ENCODE measurements at regions not wholly inside any gene's neighbourhood (a gene's known extent, or its start where the extent isn't known, plus 50 kb on each side); places are given as distances from the start of the nearest gene placed in this dataset.
A peak's percentile ranks its signal among the peaks of the same experiment; 100 is the strongest.

GRCh38 chr7:17699696-17700095 is 240.6 kb downstream of the SNX13 start:
- H3K4me1 Mint-ChIP-seq, result no peaks in the 10 kb centered on the region
- peaks cover 14% of the 10 kb centered on the region for H3K9me3 Mint-ChIP-seq
- peaks cover 6% of the 10 kb centered on the region for H3K36me3 Mint-ChIP-seq
- H3K27ac Mint-ChIP-seq, result no peak overlapping the region
- peaks cover 3% of the 10 kb centered on the region for H3K27me3 Mint-ChIP-seq
- no peak overlapping the region for H3K4me3 Mint-ChIP-seq

GRCh38 chr7:17700138-17700537 is 240.2 kb downstream of the SNX13 start:
- H3K27me3 Mint-ChIP-seq, result peaks cover 3% of the 10 kb centered on the region
- H3K9me3 Mint-ChIP-seq, result peaks cover 14% of the 10 kb centered on the region
- no peak overlapping the region for H3K4me3 Mint-ChIP-seq
- H3K4me1 Mint-ChIP-seq, result no peaks in the 10 kb centered on the region
- H3K36me3 Mint-ChIP-seq, result peaks cover 6% of the 10 kb centered on the region
- no peak overlapping the region for H3K27ac Mint-ChIP-seq

DNA sequence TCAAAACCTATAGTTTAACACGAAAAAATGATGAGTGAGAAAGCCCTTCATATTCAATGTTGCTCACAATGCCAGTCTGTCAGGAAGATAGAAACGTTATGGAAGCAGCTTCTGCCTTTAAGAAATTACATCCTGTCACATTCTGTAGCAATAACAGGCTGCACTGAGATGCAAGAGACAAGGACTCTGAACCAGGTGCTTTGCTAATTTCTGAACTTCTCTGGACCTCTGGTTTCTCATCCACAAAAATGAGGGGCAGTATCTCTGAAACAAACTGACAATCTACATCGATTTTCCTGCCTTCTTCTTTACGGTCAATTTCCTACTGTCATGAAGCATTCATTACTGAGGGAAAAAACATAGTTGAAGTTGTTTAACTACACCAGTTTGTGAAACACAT is 234.0 kb downstream of the SNX13 start:
- no peak overlapping the region for H3K4me3 Mint-ChIP-seq
- no peaks in the 10 kb centered on the region for H3K36me3 Mint-ChIP-seq

GRCh38 chr7:17706734-17707133 is 233.6 kb downstream of the SNX13 start:
- Mint-ChIP-seq H3K4me3 (no peak overlapping the region), H3K4me1 (no peaks in the 10 kb centered on the region), H3K36me3 (no peaks in the 10 kb centered on the region), H3K9me3 (no peaks in the 10 kb centered on the region), H3K27ac (no peak overlapping the region), H3K27me3 (no peaks in the 10 kb centered on the region)

More for the DNA sequence above, 234.0 kb downstream of the SNX13 start:
- Mint-ChIP-seq H3K9me3 (no peaks in the 10 kb centered on the region), H3K27ac (no peak overlapping the region), H3K4me1 (no peaks in the 10 kb centered on the region), H3K27me3 (no peaks in the 10 kb centered on the region)

GRCh38 chr7:17709127-17709526 is 231.2 kb downstream of the SNX13 start:
- Mint-ChIP-seq H3K27ac (no peak overlapping the region), H3K4me1 (no peaks in the 10 kb centered on the region), H3K36me3 (no peaks in the 10 kb centered on the region), H3K4me3 (no peak overlapping the region), H3K9me3 (no peaks in the 10 kb centered on the region), H3K27me3 (no peaks in the 10 kb centered on the region)

DNA sequence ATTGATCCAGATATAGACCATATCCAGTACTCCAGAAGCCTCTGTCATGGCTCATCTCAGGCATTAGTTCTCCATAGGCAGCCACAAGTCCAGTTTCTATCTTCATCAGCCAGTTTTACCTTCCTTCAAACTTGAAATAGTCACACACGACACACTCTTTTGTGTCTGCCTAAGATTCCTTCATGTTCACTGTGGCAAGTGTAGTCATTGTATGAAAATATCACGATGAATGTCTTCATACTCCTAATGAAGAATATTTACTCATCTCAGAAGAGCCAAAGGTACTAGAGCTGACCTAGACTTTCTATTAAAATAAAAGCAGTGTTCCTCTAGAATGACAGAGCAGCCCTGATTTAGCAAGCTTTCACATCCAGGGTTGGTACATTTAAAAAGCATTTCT is 230.7 kb downstream of the SNX13 start:
- Mint-ChIP-seq H3K4me1 (no peaks in the 10 kb centered on the region), H3K27ac (no peak overlapping the region), H3K27me3 (no peaks in the 10 kb centered on the region), H3K4me3 (no peak overlapping the region), H3K9me3 (no peaks in the 10 kb centered on the region), H3K36me3 (no peaks in the 10 kb centered on the region)

GRCh38 chr7:17710312-17710711 is 230.0 kb downstream of the SNX13 start:
- H3K4me1 Mint-ChIP-seq, result no peaks in the 10 kb centered on the region
- H3K27ac Mint-ChIP-seq, result no peak overlapping the region
- H3K4me3 Mint-ChIP-seq, result no peak overlapping the region
- no peaks in the 10 kb centered on the region for H3K27me3 Mint-ChIP-seq
- H3K36me3 Mint-ChIP-seq, result no peaks in the 10 kb centered on the region
- H3K9me3 Mint-ChIP-seq, result no peaks in the 10 kb centered on the region

DNA sequence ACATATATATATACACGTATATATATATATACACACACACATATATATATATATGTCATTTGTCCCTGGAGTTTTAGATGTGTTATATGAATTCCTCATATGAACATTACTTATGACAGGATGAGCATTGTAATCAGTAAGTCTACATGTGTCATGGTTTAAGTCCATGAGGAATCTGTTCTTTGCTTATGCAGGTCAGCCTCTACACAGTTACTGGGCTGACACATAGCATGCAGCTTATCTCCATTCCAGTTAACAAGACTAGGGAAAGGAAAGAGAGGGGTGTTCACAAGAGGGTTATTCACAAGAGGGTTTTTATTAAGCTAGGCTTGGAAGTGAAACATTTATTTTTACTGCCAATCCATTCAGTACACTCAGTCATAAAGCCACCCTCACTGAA is 226.7 kb downstream of the SNX13 start:
- no peaks in the 10 kb centered on the region for H3K27me3 Mint-ChIP-seq
- no peak overlapping the region for H3K27ac Mint-ChIP-seq
- H3K4me1 Mint-ChIP-seq, result no peaks in the 10 kb centered on the region
- no peaks in the 10 kb centered on the region for H3K9me3 Mint-ChIP-seq
- H3K36me3 Mint-ChIP-seq, result no peaks in the 10 kb centered on the region
- H3K4me3 Mint-ChIP-seq, result no peak overlapping the region

DNA sequence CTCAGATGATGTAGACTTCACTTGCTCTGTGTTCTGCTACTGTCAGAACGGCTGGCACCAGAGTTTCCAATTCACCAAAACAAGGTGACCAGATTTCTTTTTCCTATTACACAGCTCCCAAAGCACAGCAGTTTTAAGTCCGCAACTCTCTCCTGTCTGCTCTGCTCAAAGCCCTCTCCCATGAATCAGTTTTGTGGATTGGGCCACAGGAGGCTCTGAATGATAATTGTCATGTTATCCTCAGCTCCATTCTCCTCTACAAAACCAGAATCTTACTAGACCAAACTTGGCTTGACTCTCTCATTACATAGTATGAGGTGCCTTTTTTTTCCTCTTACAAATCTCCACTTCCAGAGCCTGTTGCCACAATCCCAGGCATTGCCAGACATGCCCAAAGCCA is 223.5 kb downstream of the SNX13 start:
- H3K27me3 Mint-ChIP-seq, result no peaks in the 10 kb centered on the region

DNA sequence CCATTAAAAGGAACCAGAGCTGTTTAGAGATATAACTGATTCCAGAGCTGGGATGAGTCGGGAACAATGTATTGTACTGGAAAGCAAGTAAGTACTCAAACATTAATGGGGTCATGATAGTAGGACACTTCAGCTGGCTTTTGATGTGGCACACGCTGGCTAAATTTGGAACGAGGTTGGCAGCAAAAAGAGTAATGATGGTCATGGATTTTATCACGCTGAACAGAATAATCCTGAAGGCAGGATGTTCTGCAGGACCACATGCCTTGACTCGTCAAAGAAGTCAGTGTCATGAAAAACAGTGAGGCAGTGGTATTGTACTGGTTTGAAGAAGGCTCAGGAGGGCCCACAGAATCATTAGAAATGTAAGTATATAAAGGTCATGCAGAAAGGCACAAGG is 220.3 kb downstream of the SNX13 start:
- Mint-ChIP-seq H3K4me3 (no peak overlapping the region), H3K4me1 (no peaks in the 10 kb centered on the region), H3K27ac (peak overlapping the region; percentile 18), H3K27me3 (no peaks in the 10 kb centered on the region), H3K9me3 (no peaks in the 10 kb centered on the region), H3K36me3 (no peaks in the 10 kb centered on the region)

More for the DNA sequence above, 223.5 kb downstream of the SNX13 start:
- Mint-ChIP-seq H3K27ac (no peak overlapping the region), H3K9me3 (no peaks in the 10 kb centered on the region), H3K4me3 (no peak overlapping the region), H3K4me1 (no peaks in the 10 kb centered on the region), H3K36me3 (no peaks in the 10 kb centered on the region)

DNA sequence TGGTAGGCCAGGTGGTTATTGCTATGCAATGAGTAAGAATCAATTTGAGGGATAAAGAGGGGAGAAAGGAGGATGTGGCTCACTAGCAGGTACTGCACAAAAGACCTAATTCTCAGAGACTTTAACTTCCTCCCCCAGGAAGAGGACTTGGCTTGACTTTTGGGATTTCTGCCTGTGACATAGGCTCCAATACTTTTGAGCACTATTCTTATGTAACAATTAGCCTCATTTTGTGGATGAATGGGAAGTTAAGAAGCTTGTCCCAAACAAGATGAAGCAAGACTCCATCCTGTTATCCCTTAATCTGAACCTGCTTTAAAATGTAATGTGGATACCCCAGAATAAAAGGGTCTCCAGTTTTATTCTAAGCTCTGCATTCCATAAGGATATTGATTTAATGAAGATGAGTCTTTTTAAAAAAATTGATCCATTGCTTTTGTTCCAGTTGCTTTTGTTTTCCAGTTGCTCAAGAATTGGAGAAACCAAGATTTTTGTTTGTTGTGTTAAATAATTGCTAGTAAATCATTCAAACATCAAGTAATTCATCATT is 218.5 kb downstream of the SNX13 start:
- Mint-ChIP-seq H3K27me3 (no peaks in the 10 kb centered on the region), H3K27ac (no peak overlapping the region), H3K4me1 (no peaks in the 10 kb centered on the region), H3K9me3 (no peaks in the 10 kb centered on the region), H3K36me3 (no peaks in the 10 kb centered on the region), H3K4me3 (no peak overlapping the region)

DNA sequence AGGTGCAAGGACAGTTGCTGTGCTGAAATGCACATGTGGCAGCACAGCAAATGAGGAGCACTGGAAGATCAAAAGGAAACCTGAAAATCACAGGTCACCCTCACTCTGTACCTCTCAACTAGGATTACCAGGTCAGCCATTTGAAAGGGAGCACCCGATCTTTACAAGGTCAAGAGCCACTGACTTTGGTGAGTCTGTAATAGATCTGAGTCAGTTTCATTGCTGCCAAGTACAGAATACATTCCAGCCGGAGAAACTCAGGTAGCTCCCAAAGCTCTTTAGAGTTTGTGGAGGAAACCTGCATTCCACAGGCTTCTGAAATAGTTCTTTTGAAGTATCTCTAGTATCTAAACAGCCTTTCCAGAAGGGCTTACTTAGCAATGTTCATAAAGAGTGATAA is 217.5 kb downstream of the SNX13 start:
- Mint-ChIP-seq H3K4me3 (no peak overlapping the region), H3K4me1 (no peaks in the 10 kb centered on the region), H3K9me3 (no peaks in the 10 kb centered on the region), H3K27me3 (no peaks in the 10 kb centered on the region), H3K36me3 (no peaks in the 10 kb centered on the region), H3K27ac (no peak overlapping the region)

DNA sequence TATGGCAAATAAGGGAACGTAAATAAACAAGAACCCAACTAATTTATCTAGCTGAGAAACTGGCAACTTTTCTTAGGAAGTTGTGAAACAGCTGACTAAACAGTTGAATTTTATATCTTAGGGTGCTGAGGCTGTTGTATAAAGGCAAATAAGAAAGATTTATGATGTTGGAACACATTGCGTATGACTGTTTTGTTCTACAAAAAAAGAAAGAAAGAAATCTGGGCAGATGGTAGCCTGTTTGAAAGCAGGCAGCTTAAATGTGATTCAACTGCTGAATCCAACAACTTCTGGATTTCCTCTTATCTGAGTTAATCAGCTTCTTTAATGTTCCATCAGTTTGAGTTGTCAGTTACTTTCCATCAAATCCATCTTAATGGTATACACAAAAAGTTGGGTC is 214.5 kb downstream of the SNX13 start:
- no peaks in the 10 kb centered on the region for H3K9me3 Mint-ChIP-seq
- H3K36me3 Mint-ChIP-seq, result no peaks in the 10 kb centered on the region
- H3K27ac Mint-ChIP-seq, result no peak overlapping the region
- no peak overlapping the region for H3K4me3 Mint-ChIP-seq
- H3K4me1 Mint-ChIP-seq, result no peaks in the 10 kb centered on the region
- no peaks in the 10 kb centered on the region for H3K27me3 Mint-ChIP-seq

DNA sequence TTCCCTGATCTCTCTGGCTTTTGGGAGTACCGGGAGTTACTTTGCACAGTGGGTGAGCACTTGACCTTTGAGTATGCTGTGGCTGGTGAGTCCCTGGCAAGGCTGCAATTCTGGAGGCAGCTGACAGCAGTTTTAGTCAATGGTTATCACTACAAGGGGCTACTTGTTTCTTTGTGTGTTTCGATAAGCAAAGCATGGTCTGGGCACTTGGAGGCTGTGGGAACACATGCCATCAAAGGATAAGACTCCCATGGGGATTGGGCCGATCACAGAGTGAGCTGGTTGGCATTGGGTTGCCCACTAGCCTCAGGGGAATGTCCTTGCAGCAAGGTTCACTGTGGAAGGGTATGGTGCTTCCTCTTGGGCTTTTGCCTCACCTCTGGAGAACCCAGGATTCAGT is 208.2 kb downstream of the SNX13 start:
- peaks cover 2% of the 10 kb centered on the region for H3K27me3 Mint-ChIP-seq
- peaks cover 4% of the 10 kb centered on the region for H3K9me3 Mint-ChIP-seq
- H3K27ac Mint-ChIP-seq, result no peak overlapping the region
- H3K4me1 Mint-ChIP-seq, result no peaks in the 10 kb centered on the region
- no peaks in the 10 kb centered on the region for H3K36me3 Mint-ChIP-seq
- H3K4me3 Mint-ChIP-seq, result no peak overlapping the region

Measured in activated naive CD4-positive, alpha-beta T cell treated with anti-CD3 and anti-CD28 coated beads, Interleukin-2, amount 50 U/mL, for 24 hours (primary cell).